H1 (cell line): ENCODE measurements at regions not wholly inside any gene's neighbourhood (a gene's known extent, or its start where the extent isn't known, plus 50 kb on each side); places are given as distances from the start of the nearest gene placed in this dataset.

Experiments used
- CTCF ChIA-PET: fragments of 300-600 bp; sonication (Branson Sonifier 250); formaldehyde crosslinking; loops from one replicate; lab custom pipeline; 2021; ENCODE audit not compliant: partially characterized antibody; lab: Charles Lee
- POLR2A ChIA-PET: fragments of 300-600 bp; sonication (Branson Sonifier 250); formaldehyde crosslinking; loops from one replicate; lab custom pipeline; 2021; ENCODE audit warnings: inconsistent platforms; ENCODE audit not compliant: partially characterized antibody; lab: Charles Lee
- DNase-seq, 2 experiments: peaks; one replicate each; pipeline versions ENCODE4 v3.0.0 to v3.0.0-alpha.2; 2010 to 2022; ENCODE audit warnings: low spot score in 2 of 2, low read depth in 1 of 2, mixed read lengths in 1 of 2
- FAIRE-seq: peaks from 2 replicates; lab custom pipeline; 2011; peaks lifted over from hg19 to GRCh38; lab: Jason Lieb, UNC
- H2AFZ ChIP-seq: 2 replicates; pipeline ENCODE4 v1.8.1; 2012; ENCODE audit warnings: low read length, inconsistent platforms
- H2AK5ac ChIP-seq: 2 replicates; pipeline ENCODE4 v1.6.1; 2013; ENCODE audit warnings: low read depth, low read length
- H2BK120ac ChIP-seq: replicated peaks from 2 replicates; pipeline ENCODE3; 2013; ENCODE audit warnings: low read depth, low read length, inconsistent platforms
- H2BK12ac ChIP-seq: 2 replicates; pipeline ENCODE4 v1.6.1; 2013; ENCODE audit warnings: low read depth, low read length
- H2BK15ac ChIP-seq: 2 replicates; pipeline ENCODE4 v1.6.1; 2013; ENCODE audit warnings: low read length
- H2BK20ac ChIP-seq: 2 replicates; pipeline ENCODE4 v1.6.1; 2013; ENCODE audit warnings: low read length
- H2BK5ac ChIP-seq: 2 replicates; pipeline ENCODE4 v1.6.1; 2013; ENCODE audit warnings: low read depth, low read length
- H3K14ac ChIP-seq: 2 replicates; pipeline ENCODE4 v1.6.1; 2013; ENCODE audit warnings: inconsistent platforms; ENCODE audit not compliant: insufficient read length
- H3K18ac ChIP-seq: 2 replicates; pipeline ENCODE4 v1.6.1; 2013; ENCODE audit warnings: low read length; ENCODE audit errors: extremely low read depth
- H3K23ac ChIP-seq: 2 replicates; pipeline ENCODE4 v1.6.1; 2013; ENCODE audit warnings: inconsistent platforms; ENCODE audit not compliant: insufficient read length
- H3K23me2 ChIP-seq: 2 replicates; pipeline ENCODE4 v1.6.1; 2013; ENCODE audit warnings: low read depth, low read length
- H3K27ac ChIP-seq: 2 replicates; pipeline ENCODE4 v1.6.1; 2011; ENCODE audit warnings: low read depth, low read length, inconsistent platforms
- H3K27me3 ChIP-seq, 4 experiments: replicated peaks in 1 of 4; 1 replicate in 1 of 4; 2 replicates in 3 of 4; pipeline versions ENCODE4 v1.6.1 to v1.8.1; 2011 to 2013; ENCODE audit warnings: low read length in 3 of 4, mild to moderate bottlenecking in 3 of 4, inconsistent platforms in 2 of 4, mixed read lengths in 2 of 4, moderate library complexity in 1 of 4; ENCODE audit not compliant: control insufficient read depth in 3 of 4, insufficient read depth in 3 of 4; ENCODE audit errors: extremely low read depth in 1 of 4
- H3K36me3 ChIP-seq, 4 experiments: 2 replicates each; pipeline versions ENCODE4 v1.6.1 to v1.8.1; 2011 to 2013; ENCODE audit warnings: mild to moderate bottlenecking in 4 of 4, low read length in 3 of 4, moderate library complexity in 2 of 4, control low read depth in 1 of 4, inconsistent platforms in 1 of 4; ENCODE audit not compliant: insufficient read depth in 4 of 4, control insufficient read depth in 2 of 4
- H3K4ac ChIP-seq: replicated peaks from 2 replicates; pipeline ENCODE3; 2013; ENCODE audit warnings: low read length, low read depth, mixed read lengths, inconsistent platforms; ENCODE audit not compliant: insufficient read length
- H3K4me1 ChIP-seq, 4 experiments: replicated peaks in 1 of 4; 1 replicate in 1 of 4; 2 replicates in 3 of 4; pipeline versions ENCODE4 v1.6.1 to v1.8.1; 2011 to 2013; ENCODE audit warnings: low read length in 3 of 4, inconsistent platforms in 2 of 4, mixed read lengths in 1 of 4; ENCODE audit not compliant: insufficient read depth in 4 of 4, control insufficient read depth in 3 of 4
- H3K4me2 ChIP-seq, 2 experiments: 2 replicates each; pipeline versions ENCODE4 v1.6.1 to v1.8.1; 2011 to 2013; ENCODE audit warnings: low read depth in 2 of 2, low read length in 2 of 2, control low read depth in 1 of 2, inconsistent platforms in 1 of 2, mild to moderate bottlenecking in 1 of 2; ENCODE audit not compliant: insufficient read depth in 1 of 2
- H3K4me3 ChIP-seq, 4 experiments: fragments of 200-600, 300-600 bp in 1 of 4; sonication (generic), shearing (Covaris generic), sonication (Bioruptor Twin) in 1 of 4; 2 replicates each; pipeline versions ENCODE4 v1.5.1 to v1.8.1; 2011 to 2016; ENCODE audit warnings: low read length in 4 of 4, low read depth in 3 of 4, control low read depth in 2 of 4, inconsistent platforms in 2 of 4, mild to moderate bottlenecking in 2 of 4, mixed read lengths in 1 of 4, moderate library complexity in 1 of 4; ENCODE audit not compliant: insufficient read depth in 2 of 4; ENCODE audit errors: extremely low read depth in 1 of 4
- H3K56ac ChIP-seq: replicated peaks from 2 replicates; pipeline ENCODE3; 2013; ENCODE audit warnings: low read depth, mild to moderate bottlenecking, mixed read lengths, low read length, inconsistent platforms; ENCODE audit not compliant: insufficient read length
- H3K79me1 ChIP-seq: 2 replicates; pipeline ENCODE4 v1.6.1; 2013; ENCODE audit warnings: low read depth, low read length, control low read depth
- H3K79me2 ChIP-seq, 2 experiments: 2 replicates each; pipeline versions ENCODE4 v1.6.1 to v1.8.1; 2012 to 2013; ENCODE audit warnings: low read length in 2 of 2, mild to moderate bottlenecking in 2 of 2, inconsistent platforms in 1 of 2; ENCODE audit not compliant: insufficient read depth in 2 of 2, control insufficient read depth in 1 of 2
- H3K9ac ChIP-seq, 4 experiments: replicated peaks in 1 of 4; 1 replicate in 1 of 4; 2 replicates in 3 of 4; pipeline versions ENCODE4 v1.6.1 to v1.8.1; 2011 to 2013; ENCODE audit warnings: low read depth in 3 of 4, low read length in 3 of 4, control low read depth in 2 of 4, mild to moderate bottlenecking in 2 of 4, moderate library complexity in 2 of 4, inconsistent platforms in 1 of 4; ENCODE audit errors: extremely low read depth in 1 of 4
- H3K9me3 ChIP-seq, 2 experiments: 2 replicates each; pipeline versions ENCODE4 v1.6.1 to v1.8.1; 2012 to 2013; ENCODE audit warnings: mild to moderate bottlenecking in 2 of 2, moderate library complexity in 2 of 2, control low read depth in 1 of 2, inconsistent platforms in 1 of 2, low read depth in 1 of 2, low read length in 1 of 2, mixed read lengths in 1 of 2; ENCODE audit not compliant: insufficient read depth in 2 of 2
- H4K20me1 ChIP-seq, 2 experiments: replicated peaks in 1 of 2; 2 replicates each; pipeline versions ENCODE3 to v1.8.1; 2011 to 2013; ENCODE audit warnings: inconsistent platforms in 2 of 2, low read length in 2 of 2, mild to moderate bottlenecking in 1 of 2; ENCODE audit not compliant: insufficient read depth in 2 of 2, control insufficient read depth in 1 of 2
- H4K5ac ChIP-seq: 2 replicates; pipeline ENCODE4 v1.6.1; 2013; ENCODE audit warnings: low read length, low read depth, mixed read lengths, inconsistent platforms; ENCODE audit not compliant: insufficient read length
- H4K8ac ChIP-seq: 2 replicates; pipeline ENCODE4 v1.8.0; 2013; ENCODE audit warnings: mild to moderate bottlenecking, moderate library complexity, low read length, inconsistent platforms; ENCODE audit not compliant: insufficient read depth; ENCODE audit errors: extremely low read depth
- H4K91ac ChIP-seq: replicated peaks from 2 replicates; pipeline ENCODE3; 2013; ENCODE audit warnings: low read length, mixed read lengths, inconsistent platforms; ENCODE audit not compliant: insufficient read length
- EGR1 ChIP-seq: IDR thresholded peaks from 2 replicates; pipeline ENCODE4 v1.6.1; 2011; ENCODE audit warnings: low read depth, low read length, borderline replicate concordance
- GTF2F1 ChIP-seq: IDR thresholded peaks from 2 replicates; pipeline ENCODE4 v1.6.1; 2012; ENCODE audit warnings: low read depth, low read length, improper control_type of control experiment, borderline replicate concordance
- NRF1 ChIP-seq: IDR thresholded peaks from 2 replicates; pipeline ENCODE4 v1.6.1; 2011; ENCODE audit warnings: mild to moderate bottlenecking, low read depth, low read length, improper control_type of control experiment
- POLR2AphosphoS5 ChIP-seq: IDR thresholded peaks from 2 replicates; pipeline ENCODE4 v1.6.1; 2011; ENCODE audit warnings: low read depth, low read length
- RXRA ChIP-seq: IDR thresholded peaks from 2 replicates; pipeline ENCODE4 v1.6.1; 2011; ENCODE audit warnings: low read depth, mild to moderate bottlenecking, low read length, moderate library complexity; ENCODE audit not compliant: insufficient read depth
- TBP ChIP-seq: IDR thresholded peaks from 2 replicates; pipeline ENCODE4 v1.6.1; 2011; ENCODE audit warnings: low read depth, low read length, improper control_type of control experiment

GRCh38 chr11:91495837-91496236 is 728.8 kb upstream of the FAT3 start:
- H3K23me2 ChIP-seq = no peaks in the 10 kb centered on the region
- FAIRE-seq (no peak), DNase-seq (no peak)
- no peak overlapping the region for H3K23ac ChIP-seq
- H2BK120ac ChIP-seq = no peak overlapping the region
- no peaks in the 10 kb centered on the region for H3K9me3 ChIP-seq
- H2BK12ac ChIP-seq = no peak overlapping the region
- H4K91ac ChIP-seq = no peak overlapping the region
- no peak overlapping the region for H2AK5ac ChIP-seq
- H3K4me3 ChIP-seq = no peak overlapping the region
- H3K79me2 ChIP-seq = no peaks in the 10 kb centered on the region
- no peak overlapping the region for H3K9ac ChIP-seq
- TF ChIP-seq POLR2AphosphoS5 (no peak), GTF2F1 (no peak), RXRA (no peak), NRF1 (no peak), TBP (no peak), EGR1 (no peak)
- no peaks in the 10 kb centered on the region for H3K27me3 ChIP-seq
- H3K4ac ChIP-seq = no peak overlapping the region
- no peak overlapping the region for H4K5ac ChIP-seq
- no peak overlapping the region for H4K8ac ChIP-seq
- no peak overlapping the region for H3K56ac ChIP-seq
- H4K20me1 ChIP-seq = no peaks in the 10 kb centered on the region
- H3K4me1 ChIP-seq = 0 out of 7 replicates have a peak, but pooled peaks cover 0 to 2% (median 0%) of the 10 kb centered on the region in 4 experiments
- no peak overlapping the region for H3K18ac ChIP-seq
- H3K27ac ChIP-seq = no peak overlapping the region
- H2BK5ac ChIP-seq = no peak overlapping the region
- no peak overlapping the region for H2BK15ac ChIP-seq
- ChIA-PET POLR2A (no interaction called here), CTCF (interaction anchor here (0.6 to 0.9 kb wide), 2 partner anchors 38 to 104 kb away, joined by 3 read pairs; no protein-coding TSS in a partner anchor)
- H2AFZ ChIP-seq = no peak overlapping the region
- H3K4me2 ChIP-seq = no peak overlapping the region
- no peaks in the 10 kb centered on the region for H3K36me3 ChIP-seq
- no peaks in the 10 kb centered on the region for H3K79me1 ChIP-seq
- H2BK20ac ChIP-seq = no peak overlapping the region
- no peak overlapping the region for H3K14ac ChIP-seq
